AG09309 (cell line): ENCODE measurements at regions not wholly inside any gene's neighbourhood (a gene's known extent, or its start where the extent isn't known, plus 50 kb on each side); places are given as distances from the start of the nearest gene placed in this dataset.
"Not testable (repeated sequence)": the region's sequence is repeated elsewhere in the genome, so short reads cannot be mapped to it uniquely, and the experiment has no call there.

ENCODE experiments used
- DNase-seq: peaks from one replicate; pipeline ENCODE4 v3.0.0-alpha.2; 2010; ENCODE audit warnings: low read depth
- H3K4me3 ChIP-seq: 2 replicates; pipeline ENCODE4 v1.5.1; 2011; ENCODE audit warnings: mild to moderate bottlenecking, low read depth, low read length, moderate library complexity; ENCODE audit not compliant: control insufficient read depth
- TF ChIP-seq, protein P1 (sequence below): IDR thresholded peaks from 2 replicates; pipeline ENCODE4 v1.5.1; 2011; ENCODE audit warnings: mild to moderate bottlenecking, low read depth, low read length, inconsistent platforms; ENCODE audit not compliant: insufficient read depth, control insufficient read depth; ENCODE audit errors: missing control alignments

DNA sequence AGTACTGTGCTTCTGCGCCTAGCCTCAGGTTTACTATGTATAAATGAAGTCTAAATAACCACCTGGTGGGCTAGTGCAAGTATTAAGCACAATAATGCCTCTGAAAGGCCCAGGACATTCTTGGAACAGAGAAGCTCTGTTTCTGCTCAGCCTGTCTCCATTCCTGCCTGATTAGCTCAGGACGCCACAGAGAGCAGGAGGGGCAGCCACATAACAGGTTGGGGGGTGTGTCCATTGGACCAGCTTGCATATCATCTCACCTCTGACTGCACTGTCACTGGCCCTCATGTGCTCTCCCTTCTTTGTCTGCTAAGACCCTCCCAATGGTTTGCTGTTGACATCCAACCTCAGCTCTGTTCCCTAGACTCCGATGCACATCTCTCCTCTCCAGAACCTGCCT is 52.8 kb upstream of the IKZF1 start:
- TF ChIP-seq, protein P1, sequence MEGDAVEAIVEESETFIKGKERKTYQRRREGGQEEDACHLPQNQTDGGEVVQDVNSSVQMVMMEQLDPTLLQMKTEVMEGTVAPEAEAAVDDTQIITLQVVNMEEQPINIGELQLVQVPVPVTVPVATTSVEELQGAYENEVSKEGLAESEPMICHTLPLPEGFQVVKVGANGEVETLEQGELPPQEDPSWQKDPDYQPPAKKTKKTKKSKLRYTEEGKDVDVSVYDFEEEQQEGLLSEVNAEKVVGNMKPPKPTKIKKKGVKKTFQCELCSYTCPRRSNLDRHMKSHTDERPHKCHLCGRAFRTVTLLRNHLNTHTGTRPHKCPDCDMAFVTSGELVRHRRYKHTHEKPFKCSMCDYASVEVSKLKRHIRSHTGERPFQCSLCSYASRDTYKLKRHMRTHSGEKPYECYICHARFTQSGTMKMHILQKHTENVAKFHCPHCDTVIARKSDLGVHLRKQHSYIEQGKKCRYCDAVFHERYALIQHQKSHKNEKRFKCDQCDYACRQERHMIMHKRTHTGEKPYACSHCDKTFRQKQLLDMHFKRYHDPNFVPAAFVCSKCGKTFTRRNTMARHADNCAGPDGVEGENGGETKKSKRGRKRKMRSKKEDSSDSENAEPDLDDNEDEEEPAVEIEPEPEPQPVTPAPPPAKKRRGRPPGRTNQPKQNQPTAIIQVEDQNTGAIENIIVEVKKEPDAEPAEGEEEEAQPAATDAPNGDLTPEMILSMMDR: no peak
- DNase-seq: no peak

DNA sequence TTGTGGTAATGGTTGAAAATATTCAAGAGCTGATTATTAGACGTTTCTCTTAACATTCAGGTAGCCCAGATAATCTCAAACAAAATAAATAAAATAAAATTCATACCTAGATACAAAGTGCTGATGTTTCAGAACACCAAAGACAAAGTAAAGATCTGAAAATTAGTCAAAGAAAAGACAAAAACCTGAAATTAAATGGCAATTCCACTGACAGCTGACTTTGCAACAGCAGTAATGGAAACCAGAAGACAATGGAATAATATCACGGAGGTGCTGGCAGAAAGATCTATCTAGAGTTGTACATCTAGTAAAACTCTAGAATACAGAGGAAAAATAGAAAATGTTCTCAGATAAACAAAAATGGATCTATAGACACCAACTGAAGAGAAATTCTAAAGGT is 58.0 kb upstream of the IKZF1 start:
- no peak overlapping the region for H3K4me3 ChIP-seq
- TF ChIP-seq, protein P1: no peak
- no peak for DNase-seq

More for the DNA sequence above, 52.8 kb upstream of the IKZF1 start:
- H3K4me3 ChIP-seq: no peak overlapping the region

DNA sequence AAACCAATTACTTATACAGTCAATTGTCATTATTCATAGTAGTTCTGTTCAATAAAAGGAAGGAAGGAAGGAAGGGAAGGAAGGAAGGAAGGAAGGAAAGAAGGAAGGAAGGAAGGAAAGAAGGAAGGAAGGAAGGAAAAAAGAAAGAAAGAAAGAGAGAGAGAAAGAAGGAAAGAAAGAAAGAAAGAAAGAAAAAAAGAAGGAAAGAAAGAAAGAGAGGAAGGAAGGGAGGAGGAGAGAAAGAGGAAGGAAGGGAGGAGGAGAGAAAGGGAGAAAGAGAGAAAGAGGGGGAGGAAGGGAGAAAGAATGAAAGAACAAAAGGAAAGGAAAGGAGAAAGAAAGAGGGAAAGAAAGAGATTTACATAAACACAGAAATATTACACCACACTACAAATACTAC is 62.4 kb upstream of the IKZF1 start:
- DNase-seq: not testable (repeated sequence)

DNA sequence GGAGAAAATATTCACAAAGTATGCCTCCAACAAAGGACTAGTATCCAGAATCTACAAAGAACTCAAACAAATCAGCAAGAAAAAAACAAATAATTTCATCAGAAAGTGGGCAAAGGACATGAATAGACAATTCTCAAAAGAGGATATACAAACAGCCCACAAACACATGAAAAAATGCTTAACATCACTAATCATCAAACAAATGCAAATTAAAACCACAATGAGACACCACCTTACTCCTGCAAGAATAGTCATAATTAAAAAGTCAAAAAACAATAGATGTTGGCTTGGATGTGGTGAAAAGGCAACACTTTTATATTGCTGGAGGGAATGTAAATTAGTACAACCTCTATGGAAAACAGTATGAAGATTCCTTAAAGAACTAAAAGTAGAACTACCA is 63.8 kb upstream of the IKZF1 start:
- not testable (repeated sequence) for DNase-seq, H3K4me3 ChIP-seq

More for the DNA sequence above, 62.4 kb upstream of the IKZF1 start:
- H3K4me3 ChIP-seq: not testable (repeated sequence)

DNA sequence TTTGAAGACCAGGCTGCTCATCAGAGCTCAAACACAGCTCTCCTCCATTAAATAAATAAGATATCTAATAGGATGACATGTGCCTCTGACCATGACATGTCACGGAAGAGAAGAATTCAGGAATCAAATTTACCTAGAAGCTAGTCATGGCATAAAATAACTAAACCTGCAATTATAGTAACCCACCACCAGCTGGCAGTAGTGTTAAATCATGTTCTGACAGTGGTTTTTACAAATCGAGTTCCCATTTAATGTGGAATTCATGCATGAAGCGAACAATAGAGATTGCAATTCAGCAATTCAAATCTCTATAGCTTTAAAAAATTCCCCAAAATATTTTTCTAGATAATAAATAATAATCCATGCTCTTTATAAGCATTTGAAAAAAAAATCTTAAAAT is 74.6 kb upstream of the IKZF1 start:
- no peak for DNase-seq
- H3K4me3 ChIP-seq: no peak overlapping the region
- TF ChIP-seq, protein P1: peak; percentile 11

DNA sequence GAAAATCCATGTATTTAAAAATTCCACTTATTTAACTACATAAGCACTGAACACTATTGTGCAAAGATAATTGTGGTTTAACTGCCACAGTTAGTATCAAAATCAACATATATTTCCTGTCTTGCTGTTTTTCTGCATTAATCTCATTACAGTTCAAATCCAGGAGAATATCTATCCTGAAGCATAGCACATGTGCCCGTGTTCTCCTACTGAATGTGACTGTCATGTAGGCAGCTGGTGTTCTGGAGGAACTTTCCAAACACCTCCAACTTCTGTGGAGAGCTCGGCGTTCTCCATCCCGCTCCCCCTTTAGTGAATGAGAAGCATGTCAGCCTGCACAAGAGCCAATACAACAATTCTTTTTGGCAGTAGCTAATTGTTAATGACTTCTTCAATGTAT is 76.4 kb upstream of the IKZF1 start:
- TF ChIP-seq, protein P1: no peak
- no peak overlapping the region for H3K4me3 ChIP-seq
- DNase-seq: no peak

DNA sequence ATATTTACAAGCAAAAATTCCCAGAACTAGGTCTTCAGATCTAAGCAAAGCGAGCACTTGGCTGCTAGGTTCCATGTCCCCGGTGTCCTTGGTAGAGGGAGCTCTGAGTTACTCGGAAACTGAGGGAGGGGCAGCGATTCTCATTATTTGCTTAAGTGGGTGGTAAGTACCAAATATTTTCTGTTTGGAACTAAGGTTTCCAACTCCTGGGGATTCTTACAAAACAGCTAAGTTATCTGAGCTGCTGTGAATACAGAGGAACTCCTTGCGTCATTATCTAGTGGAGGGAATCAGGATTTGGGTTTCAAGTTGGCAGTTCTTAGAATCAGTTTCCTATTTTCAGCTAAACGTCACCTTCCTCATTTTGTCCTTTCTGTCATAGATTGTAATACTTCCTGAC is 76.8 kb upstream of the IKZF1 start:
- TF ChIP-seq, protein P1: no peak
- no peak for DNase-seq
- no peak overlapping the region for H3K4me3 ChIP-seq

DNA sequence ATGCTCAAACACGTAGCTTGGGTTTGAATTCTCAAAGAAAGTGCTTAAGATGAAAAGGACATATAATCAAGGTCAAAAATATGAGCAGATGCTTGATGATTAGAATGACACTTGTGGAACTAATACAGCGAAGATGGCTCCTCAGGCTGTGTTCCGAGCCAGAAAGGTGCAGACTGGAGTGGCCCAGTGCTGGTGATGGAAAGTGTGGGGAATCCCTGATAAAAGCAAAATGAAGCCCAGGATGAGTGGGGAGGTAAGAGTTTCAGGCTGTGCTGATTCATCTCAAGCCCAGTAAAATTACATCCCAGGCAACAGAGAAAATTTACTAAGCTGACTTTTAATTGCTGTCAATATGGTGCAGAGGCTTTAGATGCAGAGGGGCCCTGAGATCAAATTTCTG is 77.8 kb upstream of the IKZF1 start:
- TF ChIP-seq, protein P1: no peak
- H3K4me3 ChIP-seq: no peak overlapping the region

More for the DNA sequence above, 77.8 kb upstream of the IKZF1 start:
- DNase-seq: no peak
